PC-9 (cell line): ENCODE measurements at regions not wholly inside any gene's neighbourhood (a gene's known extent, or its start where the extent isn't known, plus 50 kb on each side); places are given as distances from the start of the nearest gene placed in this dataset.

Experiments
- CTCF ChIP-seq: fragments of 200-600 bp; sonication (generic); conservative IDR thresholded peaks from 2 replicates; pipeline ENCODE4 v1.6.1; 2017; ENCODE audit warnings: mixed run types, antibody characterized with exemption, mild to moderate bottlenecking, moderate library complexity
- EZH2 ChIP-seq: fragments of 200-600 bp; sonication (generic); IDR thresholded peaks from 2 replicates; pipeline ENCODE4 v1.8.0; 2017; ENCODE audit warnings: antibody characterized with exemption, low read depth

DNA sequence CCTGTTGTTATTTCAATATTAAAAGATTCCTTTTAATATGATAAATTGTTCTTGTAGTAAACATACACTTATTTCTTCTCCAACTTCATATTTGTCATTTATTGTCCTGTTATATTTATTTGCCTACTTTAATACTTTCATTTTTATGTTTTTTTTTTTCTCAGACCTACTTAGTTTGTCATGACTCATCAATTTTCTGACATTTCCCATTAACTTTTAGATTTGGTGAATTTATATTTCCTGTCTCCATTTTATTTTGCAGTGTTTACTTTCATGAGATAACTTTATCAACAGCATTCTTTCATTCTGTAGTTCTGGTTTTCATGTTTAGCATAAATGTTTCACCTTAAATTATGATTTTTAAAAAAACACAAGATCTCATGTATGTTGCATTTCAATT, 788.7 kb downstream of the EFNA5 start:
- TF ChIP-seq CTCF (no peak), EZH2 (no peak)
